ENCODE measurements at regions not wholly inside any gene's neighbourhood (a gene's known extent, or its start where the extent isn't known, plus 50 kb on each side); places are given as distances from the start of the nearest gene placed in this dataset.

- no peak overlapping the region for H3K4me3 ChIP-seq
- no peak for TF ChIP-seq FOXP2 (optimal IDR thresholded peaks at IDR 0.05; ENCODE audit: control extremely low read depth, extremely low read length, insufficient read depth)
- no peak for TF ChIP-seq POLR2AphosphoS5 (IDR thresholded peaks at IDR 0.05; ENCODE audit: borderline replicate concordance, low read depth, low read length)
- TF ChIP-seq EZH2 (IDR thresholded peaks at IDR 0.05): no peak
- no peak overlapping the region for H3K9ac ChIP-seq (ENCODE audit: insufficient read length)
- no peak overlapping the region for H3K27ac ChIP-seq
- no peaks in the 10 kb centered on the region for H3K9me3 ChIP-seq (ENCODE audit: low read depth, low read length)
- H3K36me3 ChIP-seq (ENCODE audit: insufficient read depth, low read length): no peaks in the 10 kb centered on the region
- DNase-seq (ENCODE audit: low read depth, low spot score): no peak
Observed at GRCh38 chr20:24727795-24728194, 221.3 kb upstream of the CST7 start.

- no peak for TF ChIP-seq POLR2AphosphoS5 (IDR thresholded peaks at IDR 0.05; ENCODE audit: borderline replicate concordance, low read depth, low read length)
- no peak for TF ChIP-seq FOXP2 (optimal IDR thresholded peaks at IDR 0.05; ENCODE audit: control extremely low read depth, extremely low read length, insufficient read depth)
- TF ChIP-seq EZH2 (IDR thresholded peaks at IDR 0.05): no peak
- Histone ChIP-seq H3K9me3 (ENCODE audit: low read depth, low read length) (no peaks in the 10 kb centered on the region), H3K36me3 (ENCODE audit: insufficient read depth, low read length) (no peaks in the 10 kb centered on the region), H3K27ac (no peak overlapping the region), H3K9ac (ENCODE audit: insufficient read length) (no peak overlapping the region), H3K4me3 (no peak overlapping the region)
- DNase-seq (ENCODE audit: low read depth, low spot score): no peak
Observed at GRCh38 chr20:24729896-24730605, 219.0 kb upstream of the CST7 start.

DNA sequence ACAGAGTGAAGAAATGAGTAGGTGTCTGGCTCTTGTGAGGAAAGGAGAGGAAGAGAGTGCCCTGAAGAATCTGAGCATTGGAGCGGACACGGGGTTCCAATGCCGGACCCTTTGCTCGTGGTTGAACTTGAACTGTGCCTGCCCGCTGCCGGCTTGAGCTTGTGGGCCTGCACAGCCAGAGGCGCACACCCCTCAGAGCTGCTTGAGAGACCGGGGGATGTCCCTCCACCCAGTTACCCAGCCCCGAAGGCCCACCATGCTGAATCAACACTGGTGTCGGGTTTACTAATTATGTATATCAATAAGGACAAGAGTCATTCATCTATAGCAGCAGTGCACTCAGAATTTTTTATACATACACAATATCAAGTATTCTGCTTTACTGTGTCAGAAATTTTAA lies 218.3 kb upstream of the CST7 start:
- no peak overlapping the region for H3K4me3 ChIP-seq
- H3K27ac ChIP-seq: no peak overlapping the region
- no peak for DNase-seq (ENCODE audit: low read depth, low spot score)

GRCh38 chr20:24731312-24731711 lies 217.8 kb upstream of the CST7 start:
- Histone ChIP-seq H3K9ac (ENCODE audit: insufficient read length) (no peak overlapping the region), H3K27ac (no peak overlapping the region), H3K9me3 (ENCODE audit: low read depth, low read length) (no peaks in the 10 kb centered on the region), H3K4me3 (no peak overlapping the region), H3K36me3 (ENCODE audit: insufficient read depth, low read length) (no peaks in the 10 kb centered on the region)
- TF ChIP-seq EZH2 (IDR thresholded peaks at IDR 0.05) (no peak), FOXP2 (optimal IDR thresholded peaks at IDR 0.05; ENCODE audit: control extremely low read depth, extremely low read length, insufficient read depth) (no peak), POLR2AphosphoS5 (IDR thresholded peaks at IDR 0.05; ENCODE audit: borderline replicate concordance, low read depth, low read length) (no peak)
- no peak for DNase-seq (ENCODE audit: low read depth, low spot score)

More for the DNA sequence above, 218.3 kb upstream of the CST7 start:
- Histone ChIP-seq H3K36me3 (ENCODE audit: insufficient read depth, low read length) (no peaks in the 10 kb centered on the region), H3K9ac (ENCODE audit: insufficient read length) (no peak overlapping the region), H3K9me3 (ENCODE audit: low read depth, low read length) (no peaks in the 10 kb centered on the region)
- TF ChIP-seq POLR2AphosphoS5 (IDR thresholded peaks at IDR 0.05; ENCODE audit: borderline replicate concordance, low read depth, low read length) (no peak), FOXP2 (optimal IDR thresholded peaks at IDR 0.05; ENCODE audit: control extremely low read depth, extremely low read length, insufficient read depth) (no peak), EZH2 (IDR thresholded peaks at IDR 0.05) (no peak)

DNA sequence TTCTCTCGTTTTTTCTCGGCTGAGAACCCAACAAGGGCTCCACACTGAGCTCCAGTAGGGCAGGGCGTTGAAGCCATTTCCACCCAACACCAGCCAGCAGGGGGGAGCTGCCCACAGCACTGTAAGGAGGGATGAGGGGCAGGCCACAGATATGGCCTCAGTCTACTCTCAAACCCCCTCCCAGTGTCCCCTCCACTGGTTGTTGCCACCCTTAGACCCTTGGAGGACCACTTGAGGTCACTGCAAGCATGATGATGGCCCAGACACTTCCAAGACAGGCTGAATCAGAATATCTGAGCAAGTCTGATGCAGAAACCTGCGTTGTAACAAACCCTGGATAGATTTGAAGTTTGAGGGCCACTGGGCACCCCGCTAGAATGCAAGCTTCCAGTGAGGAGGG lies 217.0 kb upstream of the CST7 start:
- Histone ChIP-seq H3K9ac (ENCODE audit: insufficient read length) (no peak overlapping the region), H3K36me3 (ENCODE audit: insufficient read depth, low read length) (no peaks in the 10 kb centered on the region), H3K4me3 (no peak overlapping the region), H3K9me3 (ENCODE audit: low read depth, low read length) (no peaks in the 10 kb centered on the region), H3K27ac (no peak overlapping the region)
- no peak for DNase-seq (ENCODE audit: low read depth, low spot score)
- TF ChIP-seq POLR2AphosphoS5 (IDR thresholded peaks at IDR 0.05; ENCODE audit: borderline replicate concordance, low read depth, low read length) (no peak), FOXP2 (optimal IDR thresholded peaks at IDR 0.05; ENCODE audit: control extremely low read depth, extremely low read length, insufficient read depth) (no peak), EZH2 (IDR thresholded peaks at IDR 0.05) (no peak)

DNA sequence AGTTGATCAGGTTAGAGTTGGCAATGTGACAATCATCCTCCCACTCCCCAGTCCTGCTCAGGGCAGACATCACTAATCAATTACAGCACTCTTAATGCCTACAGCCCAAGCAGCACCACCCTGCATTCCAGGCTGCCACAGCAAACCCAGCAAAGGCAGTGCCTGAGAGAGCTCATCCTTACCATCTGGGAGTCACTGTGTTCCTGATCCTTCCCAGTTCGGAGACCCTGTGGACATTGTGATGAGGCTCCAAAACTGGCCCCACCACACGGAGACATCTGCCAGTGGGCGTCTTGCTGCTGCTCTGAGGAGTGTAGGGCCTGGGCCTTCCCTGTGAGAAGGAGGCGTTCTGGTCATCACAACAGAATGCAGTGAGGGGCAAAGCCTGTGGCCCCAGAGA lies 216.5 kb upstream of the CST7 start:
- Histone ChIP-seq H3K36me3 (ENCODE audit: insufficient read depth, low read length) (no peaks in the 10 kb centered on the region), H3K27ac (no peak overlapping the region), H3K9ac (ENCODE audit: insufficient read length) (no peak overlapping the region), H3K4me3 (no peak overlapping the region), H3K9me3 (ENCODE audit: low read depth, low read length) (no peaks in the 10 kb centered on the region)
- TF ChIP-seq FOXP2 (optimal IDR thresholded peaks at IDR 0.05; ENCODE audit: control extremely low read depth, extremely low read length, insufficient read depth) (no peak), POLR2AphosphoS5 (IDR thresholded peaks at IDR 0.05; ENCODE audit: borderline replicate concordance, low read depth, low read length) (no peak), EZH2 (IDR thresholded peaks at IDR 0.05) (no peak)
- no peak for DNase-seq (ENCODE audit: low read depth, low spot score)

DNA sequence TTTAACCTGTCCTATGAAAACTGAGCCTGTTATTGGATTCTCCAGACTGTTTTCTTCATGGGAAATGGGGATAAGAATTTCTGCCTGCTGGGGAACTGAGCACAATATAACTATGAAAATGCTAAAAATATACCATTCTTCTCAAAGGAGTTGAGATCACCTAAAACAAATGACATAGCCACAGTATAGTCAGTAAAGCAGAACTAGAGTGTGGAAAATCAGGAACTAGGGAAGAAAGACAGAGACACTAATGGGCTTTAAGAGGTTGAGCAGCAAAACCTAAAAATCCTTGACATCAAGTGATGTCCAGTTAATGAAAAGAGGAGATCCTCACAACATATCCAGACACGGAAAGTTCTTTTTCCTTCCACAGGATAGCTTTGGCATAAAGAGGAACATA lies 215.7 kb upstream of the CST7 start:
- Histone ChIP-seq H3K36me3 (ENCODE audit: insufficient read depth, low read length) (no peaks in the 10 kb centered on the region), H3K9me3 (ENCODE audit: low read depth, low read length) (no peaks in the 10 kb centered on the region), H3K4me3 (no peak overlapping the region), H3K9ac (ENCODE audit: insufficient read length) (no peak overlapping the region), H3K27ac (no peak overlapping the region)
- no peak for DNase-seq (ENCODE audit: low read depth, low spot score)
- no peak for TF ChIP-seq FOXP2 (optimal IDR thresholded peaks at IDR 0.05; ENCODE audit: control extremely low read depth, extremely low read length, insufficient read depth)
- TF ChIP-seq EZH2 (IDR thresholded peaks at IDR 0.05): no peak
- TF ChIP-seq POLR2AphosphoS5 (IDR thresholded peaks at IDR 0.05; ENCODE audit: borderline replicate concordance, low read depth, low read length): no peak

- H3K4me3 ChIP-seq: no peak overlapping the region
Observed at GRCh38 chr20:24734139-24734538, 214.9 kb upstream of the CST7 start.

GRCh38 chr20:24735263-24735662 lies 213.8 kb upstream of the CST7 start:
- Histone ChIP-seq H3K27ac (no peak overlapping the region), H3K36me3 (ENCODE audit: insufficient read depth, low read length) (no peaks in the 10 kb centered on the region), H3K4me3 (no peak overlapping the region), H3K9ac (ENCODE audit: insufficient read length) (no peak overlapping the region), H3K9me3 (ENCODE audit: low read depth, low read length) (no peaks in the 10 kb centered on the region)
- no peak for TF ChIP-seq POLR2AphosphoS5 (IDR thresholded peaks at IDR 0.05; ENCODE audit: borderline replicate concordance, low read depth, low read length)
- no peak for TF ChIP-seq EZH2 (IDR thresholded peaks at IDR 0.05)
- no peak for DNase-seq (ENCODE audit: low read depth, low spot score)

More at GRCh38 chr20:24734139-24734538, 214.9 kb upstream of the CST7 start:
- Histone ChIP-seq H3K27ac (no peak overlapping the region), H3K9me3 (ENCODE audit: low read depth, low read length) (no peaks in the 10 kb centered on the region), H3K36me3 (ENCODE audit: insufficient read depth, low read length) (no peaks in the 10 kb centered on the region), H3K9ac (ENCODE audit: insufficient read length) (no peak overlapping the region)
- TF ChIP-seq EZH2 (IDR thresholded peaks at IDR 0.05): no peak
- TF ChIP-seq POLR2AphosphoS5 (IDR thresholded peaks at IDR 0.05; ENCODE audit: borderline replicate concordance, low read depth, low read length): no peak
- TF ChIP-seq FOXP2 (optimal IDR thresholded peaks at IDR 0.05; ENCODE audit: control extremely low read depth, extremely low read length, insufficient read depth): no peak
- DNase-seq (ENCODE audit: low read depth, low spot score): no peak

Measured in SK-N-MC (cell line).